ENCODE measurements at regions not wholly inside any gene's neighbourhood (a gene's known extent, or its start where the extent isn't known, plus 50 kb on each side); places are given as distances from the start of the nearest gene placed in this dataset.

- H3K79me2 ChIP-seq (ENCODE audit: control insufficient read depth, insufficient read depth, low read length) = no peaks in the 10 kb centered on the region
- no peak for DNase-seq (ENCODE audit: low read depth, low spot score)
- intact Hi-C loops (cut with micrococcal nuclease) (no loop called here), dilution Hi-C loops (cut with MboI; ENCODE audit: extremely low pct_ligation_motif_present, low sequenced_read_pairs) (no loop called here)
- no peak overlapping the region for H3K9ac ChIP-seq (replicated peaks; ENCODE audit: extremely low read depth, insufficient read depth, low read length)
- BruUV-seq (replicated peaks) = no TSS peak
- no peak overlapping the region for H3K4me2 ChIP-seq (ENCODE audit: insufficient read depth, low read length)
- H3K9me3 ChIP-seq (replicated peaks; ENCODE audit: control insufficient read depth, insufficient read depth, low read length) = no peaks in the 10 kb centered on the region
- ChIA-PET POLR2A (no interaction called here), CTCF (no interaction called here)
- TF ChIP-seq POLR2A (IDR thresholded peaks at IDR 0.05; ENCODE audit: low read depth, low read length) (no peak), JUN (IDR thresholded peaks at IDR 0.05; ENCODE audit: borderline replicate concordance, insufficient read depth, insufficient read length, low read depth) (no peak), EZH2 (IDR thresholded peaks at IDR 0.05; ENCODE audit: borderline replicate concordance, low read depth, low read length, severe bottlenecking) (no peak), CTCF (IDR thresholded peaks at IDR 0.05; ENCODE audit: extremely low read depth in 1 of 2, insufficient read depth in 1 of 2, low read depth in 1 of 2, low read length in 2 of 2) (no peak), MAX (IDR thresholded peaks at IDR 0.05; ENCODE audit: insufficient read depth, insufficient read length) (no peak), FOS (IDR thresholded peaks at IDR 0.05; ENCODE audit: borderline replicate concordance, insufficient read depth, low read length) (no peak), POLR2AphosphoS5 (IDR thresholded peaks at IDR 0.05; ENCODE audit: insufficient read depth, low read depth, low read length) (no peak), MYC (IDR thresholded peaks at IDR 0.05; ENCODE audit: low read depth, low read length) (no peak), GATA2 (IDR thresholded peaks at IDR 0.05; ENCODE audit: insufficient read depth, insufficient read length, low read depth, low read length) (no peak)
- H4K20me1 ChIP-seq (replicated peaks; ENCODE audit: control insufficient read depth, extremely low read depth, insufficient read depth, low read length) = no peaks in the 10 kb centered on the region
- no peak overlapping the region for H3K27ac ChIP-seq (ENCODE audit: insufficient read depth, low read depth, low read length)
- no peak overlapping the region for H3K4me3 ChIP-seq (replicated peaks in 1 of 3; ENCODE audit: insufficient read depth in 1 of 3, low read depth in 1 of 3, low read length in 3 of 3)
- no peak overlapping the region for H2AFZ ChIP-seq (ENCODE audit: low read depth, low read length)
- no peaks in the 10 kb centered on the region for H3K27me3 ChIP-seq (ENCODE audit: control insufficient read depth in 2 of 2, insufficient read depth in 2 of 2, low read length in 2 of 2)
- H3K9me1 ChIP-seq (replicated peaks; ENCODE audit: control insufficient read depth, extremely low read depth, insufficient read depth, low read length) = no peaks in the 10 kb centered on the region
- no peaks in the 10 kb centered on the region for H3K36me3 ChIP-seq (ENCODE audit: control insufficient read depth in 2 of 2, extremely low read depth in 1 of 2, insufficient read depth in 2 of 2, low read length in 2 of 2)
- H3K4me1 ChIP-seq (ENCODE audit: control insufficient read depth, extremely low read depth, insufficient read depth, low read length) = no peaks in the 10 kb centered on the region
- no peak for FAIRE-seq
Measured at GRCh38 chr19:27824108-27824507, 1388.8 kb downstream of the UQCRFS1 start.

Measured in endothelial cell of umbilical vein (primary cell).